Thyroid gland (tissue), 4 donors: ENCODE measurements at regions not wholly inside any gene's neighbourhood (a gene's known extent, or its start where the extent isn't known, plus 50 kb on each side); places are given as distances from the start of the nearest gene placed in this dataset.

Source experiments
- DNase-seq, 2 donors: peaks; one replicate each; pipeline ENCODE4 v3.0.0-alpha.2; 2019
- H3K27ac ChIP-seq, 3 donors: fragments of 200-600 bp; sonication (generic); 1 replicate in 2 of 3; 2 replicates in 1 of 3; pipeline ENCODE4 v1.5.1; 2016 to 2019; ENCODE audit warnings: mild to moderate bottlenecking in 1 of 3, moderate library complexity in 1 of 3
- H3K27me3 ChIP-seq: fragments of 200-600 bp; sonication (generic); one replicate; pipeline ENCODE4 v1.5.1; 2019
- H3K36me3 ChIP-seq, 2 donors: fragments of 200-600 bp; sonication (generic); one replicate each; pipeline ENCODE4 v1.5.1; 2016 to 2019
- H3K4me1 ChIP-seq, 2 donors: fragments of 200-600 bp; sonication (generic); one replicate each; pipeline ENCODE4 v1.5.1; 2017 to 2019
- H3K4me3 ChIP-seq, 3 donors: fragments of 200-600 bp; sonication (generic); replicated peaks in 1 of 3; 1 replicate in 2 of 3; 2 replicates in 1 of 3; pipeline ENCODE4 v1.5.1; 2016; ENCODE audit warnings: mild to moderate bottlenecking in 1 of 3
- H3K9me3 ChIP-seq: fragments of 200-600 bp; sonication (generic); one replicate; pipeline ENCODE4 v1.5.1; 2017
- CTCF ChIP-seq, 6 experiments: fragments of 200-600 bp in 3 of 6; fragments of 450-650 bp in 3 of 6; sonication (generic) in 3 of 6; IDR thresholded peaks; one replicate each; pipeline ENCODE4 v1.5.1; 2016 to 2019; ENCODE audit warnings: antibody characterized with exemption in 6 of 6, mild to moderate bottlenecking in 2 of 6, inconsistent platforms in 1 of 6, moderate library complexity in 1 of 6
- POLR2A ChIP-seq, 2 donors: fragments of 450-650 bp; IDR thresholded peaks; one replicate each; pipeline ENCODE4 v1.6.1; 2017; ENCODE audit warnings: antibody characterized with exemption in 2 of 2, mild to moderate bottlenecking in 2 of 2, moderate library complexity in 1 of 2
- whole genome bisulfite sequencing, 2 donors: methylation state at CpG; one replicate each; pipeline ENCODE4 v1.1.5; 2017; 5-methylcytosine and 5-hydroxymethylcytosine counted together
- intact Hi-C: fragments of 100-400 bp; cut with DNase I; formaldehyde crosslinking; loops from one replicate; pipeline ENCODE4 v1.15.1; 2023

- intact Hi-C loops, result no loop called here
- Histone ChIP-seq H3K27me3 (no peaks in the 10 kb centered on the region), H3K27ac (no peak overlapping the region), H3K36me3 (no peaks in the 10 kb centered on the region), H3K4me3 (no peak overlapping the region), H3K9me3 (no peaks in the 10 kb centered on the region), H3K4me1 (no peaks in the 10 kb centered on the region)
- no peak for DNase-seq
- WGBS, 2 donors, result 91 to 100% methylated on average over 4 to 5 of the region's 5 CpGs
- TF ChIP-seq POLR2A (IDR thresholded peaks at IDR 0.05), result no peak
- no peak for TF ChIP-seq CTCF (IDR thresholded peaks at IDR 0.05)
Observed at GRCh38 chr3:23644099-23644498, 161.7 kb upstream of the UBE2E1 start.

GRCh38 chr3:23644676-23645075 lies 161.1 kb upstream of the UBE2E1 start:
- DNase-seq, result no peak
- intact Hi-C loops, result no loop called here
- Histone ChIP-seq H3K4me3 (no peak overlapping the region), H3K27ac (no peak overlapping the region), H3K36me3 (no peaks in the 10 kb centered on the region), H3K27me3 (no peaks in the 10 kb centered on the region), H3K4me1 (no peaks in the 10 kb centered on the region), H3K9me3 (no peaks in the 10 kb centered on the region)
- 94 to 98% methylated on average over 3 of the region's 3 CpGs for WGBS, 2 donors
- no peak for TF ChIP-seq POLR2A (IDR thresholded peaks at IDR 0.05)
- no peak for TF ChIP-seq CTCF (IDR thresholded peaks at IDR 0.05)

GRCh38 chr3:23645533-23646183 lies 160.1 kb upstream of the UBE2E1 start:
- intact Hi-C loops, result no loop called here

GRCh38 chr3:23646184-23646920 lies 159.4 kb upstream of the UBE2E1 start:
- H3K36me3 ChIP-seq, result no peaks in the 10 kb centered on the region
- H3K4me1 ChIP-seq, result peaks cover 8 to 10% of the 10 kb centered on the region in 2 donors
- H3K27ac ChIP-seq, result no peak overlapping the region
- no peaks in the 10 kb centered on the region for H3K9me3 ChIP-seq
- no peak for DNase-seq
- H3K27me3 ChIP-seq, result no peaks in the 10 kb centered on the region
- no peak for TF ChIP-seq POLR2A (IDR thresholded peaks at IDR 0.05)
- WGBS, 2 donors, result 71 to 82% methylated on average over 8 of the region's 8 CpGs
- intact Hi-C loops, result no loop called here
- no peak overlapping the region for H3K4me3 ChIP-seq

More at GRCh38 chr3:23645533-23646183, 160.1 kb upstream of the UBE2E1 start:
- H3K4me1 ChIP-seq, result peaks cover 3 to 7% of the 10 kb centered on the region in 2 donors
- H3K36me3 ChIP-seq, result no peaks in the 10 kb centered on the region
- WGBS, 2 donors, result 90 to 92% methylated on average over 9 of the region's 9 CpGs
- no peak for TF ChIP-seq CTCF (IDR thresholded peaks at IDR 0.05)
- no peak for TF ChIP-seq POLR2A (IDR thresholded peaks at IDR 0.05)
- no peaks in the 10 kb centered on the region for H3K9me3 ChIP-seq
- DNase-seq, result no peak
- no peak overlapping the region for H3K4me3 ChIP-seq
- H3K27me3 ChIP-seq, result no peaks in the 10 kb centered on the region
- no peak overlapping the region for H3K27ac ChIP-seq

GRCh38 chr3:23647706-23648258 lies 158.0 kb upstream of the UBE2E1 start:
- 97 to 100% methylated on average over 6 of the region's 6 CpGs for WGBS, 2 donors
- no peak overlapping the region for H3K4me3 ChIP-seq
- H3K4me1 ChIP-seq, result peaks cover 8 to 10% of the 10 kb centered on the region in 2 donors
- no peaks in the 10 kb centered on the region for H3K36me3 ChIP-seq
- TF ChIP-seq CTCF (IDR thresholded peaks at IDR 0.05) (no peak), POLR2A (IDR thresholded peaks at IDR 0.05) (no peak)
- H3K27ac ChIP-seq, result no peak overlapping the region
- no peaks in the 10 kb centered on the region for H3K27me3 ChIP-seq
- DNase-seq, result no peak
- H3K9me3 ChIP-seq, result no peaks in the 10 kb centered on the region
- intact Hi-C loops, result no loop called here
